Ishikawa (cell line): ENCODE measurements at regions not wholly inside any gene's neighbourhood (a gene's known extent, or its start where the extent isn't known, plus 50 kb on each side); places are given as distances from the start of the nearest gene placed in this dataset.

Source experiments
- CEBPB ChIP-seq: IDR thresholded peaks from 2 replicates; pipeline ENCODE4 v1.6.1; 2012
- CREB1 ChIP-seq: IDR thresholded peaks from 2 replicates; pipeline ENCODE4 v1.6.1; 2012; ENCODE audit warnings: low read depth
- EGR1 ChIP-seq: IDR thresholded peaks from 2 replicates; pipeline ENCODE4 v1.6.1; 2012
- EP300 ChIP-seq: IDR thresholded peaks from 2 replicates; pipeline ENCODE4 v1.6.1; 2012; ENCODE audit warnings: borderline replicate concordance
- FOXM1 ChIP-seq: IDR thresholded peaks from 2 replicates; pipeline ENCODE4 v1.6.1; 2012; ENCODE audit warnings: low read depth, borderline replicate concordance
- MAX ChIP-seq: IDR thresholded peaks from 2 replicates; pipeline ENCODE4 v1.6.1; 2012
- NFIC ChIP-seq: IDR thresholded peaks from 2 replicates; pipeline ENCODE4 v1.6.1; 2012
- RAD21 ChIP-seq: IDR thresholded peaks from 2 replicates; pipeline ENCODE4 v1.6.1; 2012; ENCODE audit warnings: low read depth
- REST ChIP-seq: IDR thresholded peaks from 2 replicates; pipeline ENCODE4 v1.6.1; 2012; ENCODE audit warnings: low read depth, mild to moderate bottlenecking
- TAF1 ChIP-seq: IDR thresholded peaks from 2 replicates; pipeline ENCODE4 v1.6.1; 2012; ENCODE audit warnings: low read depth, mild to moderate bottlenecking
- TCF12 ChIP-seq: IDR thresholded peaks from 2 replicates; pipeline ENCODE4 v1.6.1; 2012; ENCODE audit warnings: low read depth
- TEAD4 ChIP-seq: IDR thresholded peaks from 2 replicates; pipeline ENCODE4 v1.6.1; 2012
- USF1 ChIP-seq: IDR thresholded peaks from 2 replicates; pipeline ENCODE4 v1.6.1; 2012
- YY1 ChIP-seq: IDR thresholded peaks from 2 replicates; pipeline ENCODE4 v1.6.1; 2012; ENCODE audit warnings: low read depth
- ZBTB7A ChIP-seq: IDR thresholded peaks from 2 replicates; pipeline ENCODE4 v1.6.1; 2012; ENCODE audit warnings: low read depth

GRCh38 chrX:18102006-18102405 lies 118.7 kb downstream of the BEND2 start:
- TF ChIP-seq CEBPB = no peak
- no peak for TF ChIP-seq EGR1
- no peak for TF ChIP-seq REST
- TF ChIP-seq TEAD4 = no peak
- no peak for TF ChIP-seq TAF1
- TF ChIP-seq FOXM1 = no peak
- no peak for TF ChIP-seq ZBTB7A
- no peak for TF ChIP-seq RAD21
- no peak for TF ChIP-seq MAX
- TF ChIP-seq NFIC = no peak
- no peak for TF ChIP-seq CREB1
- TF ChIP-seq USF1 = no peak
- TF ChIP-seq YY1 = no peak
- no peak for TF ChIP-seq TCF12
- TF ChIP-seq EP300 = no peak

GRCh38 chrX:18101087-18101486 lies 119.6 kb downstream of the BEND2 start:
- no peak for TF ChIP-seq REST
- TF ChIP-seq CEBPB = no peak
- TF ChIP-seq TCF12 = no peak
- TF ChIP-seq EP300 = no peak
- TF ChIP-seq FOXM1 = no peak
- TF ChIP-seq TEAD4 = no peak
- TF ChIP-seq ZBTB7A = no peak
- TF ChIP-seq EGR1 = no peak
- no peak for TF ChIP-seq YY1
- no peak for TF ChIP-seq CREB1
- no peak for TF ChIP-seq USF1
- TF ChIP-seq NFIC = no peak
- no peak for TF ChIP-seq TAF1
- no peak for TF ChIP-seq MAX
- no peak for TF ChIP-seq RAD21

- TF ChIP-seq FOXM1 = no peak
- no peak for TF ChIP-seq EP300
- TF ChIP-seq REST = no peak
- no peak for TF ChIP-seq EGR1
- TF ChIP-seq ZBTB7A = no peak
- TF ChIP-seq NFIC = no peak
- no peak for TF ChIP-seq USF1
- no peak for TF ChIP-seq TCF12
- no peak for TF ChIP-seq CEBPB
- no peak for TF ChIP-seq TAF1
- TF ChIP-seq MAX = no peak
- TF ChIP-seq CREB1 = no peak
- TF ChIP-seq YY1 = no peak
- no peak for TF ChIP-seq TEAD4
Measured at GRCh38 chrX:18099745-18100144, 120.9 kb downstream of the BEND2 start.

GRCh38 chrX:18098763-18099162 lies 121.9 kb downstream of the BEND2 start:
- TF ChIP-seq CEBPB (no peak), ZBTB7A (no peak), MAX (no peak), FOXM1 (no peak), TCF12 (no peak), TAF1 (no peak), EP300 (no peak)
